Transverse colon (tissue), 3 donors: ENCODE measurements at regions not wholly inside any gene's neighbourhood (a gene's known extent, or its start where the extent isn't known, plus 50 kb on each side); places are given as distances from the start of the nearest gene placed in this dataset.

Experiments
- CTCF ChIP-seq, 5 experiments: fragments of 200-600 bp in 3 of 5; fragments of 450-650 bp in 2 of 5; sonication (generic) in 3 of 5; IDR thresholded peaks; 1 replicate in 2 of 5; 2 replicates in 3 of 5; pipeline ENCODE4 v1.5.1; 2016 to 2017; ENCODE audit warnings: antibody characterized with exemption in 5 of 5, inconsistent platforms in 3 of 5, mild to moderate bottlenecking in 2 of 5, moderate library complexity in 1 of 5
- POLR2A ChIP-seq: fragments of 450-650 bp; IDR thresholded peaks from one replicate; pipeline ENCODE4 v1.6.1; 2016; ENCODE audit warnings: antibody characterized with exemption, mild to moderate bottlenecking, moderate library complexity

GRCh38 chr5:104739503-104739902 is 1176.9 kb upstream of the NUDT12 start:
- no peak for TF ChIP-seq CTCF (IDR thresholded peaks at IDR 0.05)
- TF ChIP-seq POLR2A, result no peak
